ES-I3 (cell line): ENCODE measurements at regions not wholly inside any gene's neighbourhood (a gene's known extent, or its start where the extent isn't known, plus 50 kb on each side); places are given as distances from the start of the nearest gene placed in this dataset.

Source experiments
- H3K36me3 ChIP-seq: 2 replicates; pipeline ENCODE4 v1.6.1; 2013; ENCODE audit warnings: mild to moderate bottlenecking, low read length, control low read depth, moderate library complexity; ENCODE audit not compliant: insufficient read depth
- H3K4me1 ChIP-seq: 2 replicates; pipeline ENCODE4 v1.6.1; 2013; ENCODE audit warnings: mild to moderate bottlenecking, control low read depth, low read length; ENCODE audit not compliant: insufficient read depth
- H3K9ac ChIP-seq: 2 replicates; pipeline ENCODE4 v1.6.1; 2013; ENCODE audit warnings: low read depth, mild to moderate bottlenecking, low read length, moderate library complexity
- H3K9me3 ChIP-seq: 2 replicates; pipeline ENCODE4 v1.6.1; 2013; ENCODE audit warnings: mild to moderate bottlenecking, low read length, moderate library complexity; ENCODE audit not compliant: control insufficient read depth, insufficient read depth

DNA sequence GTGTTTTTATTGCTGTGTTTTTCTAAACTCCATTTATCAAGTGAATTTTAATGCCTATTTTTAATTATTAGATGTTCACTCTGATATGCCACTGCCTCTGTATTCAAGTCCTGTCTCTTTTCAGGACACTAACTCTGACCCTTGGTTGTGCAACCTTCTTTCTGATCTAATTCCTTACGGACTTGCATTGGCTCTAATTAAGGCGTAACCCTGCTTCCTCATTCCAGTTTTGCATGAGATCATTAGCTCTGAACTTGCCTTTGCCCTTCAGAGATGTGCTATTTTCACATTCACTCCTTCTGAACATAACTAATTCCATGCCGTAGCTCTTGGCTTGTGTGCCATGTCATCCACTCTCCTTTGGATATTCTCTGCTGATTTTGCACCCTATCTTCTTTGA is 162.5 kb upstream of the TMEFF2 start:
- H3K4me1 ChIP-seq = no peaks in the 10 kb centered on the region
- H3K9me3 ChIP-seq = no peaks in the 10 kb centered on the region
- H3K36me3 ChIP-seq = no peaks in the 10 kb centered on the region
- no peak overlapping the region for H3K9ac ChIP-seq

DNA sequence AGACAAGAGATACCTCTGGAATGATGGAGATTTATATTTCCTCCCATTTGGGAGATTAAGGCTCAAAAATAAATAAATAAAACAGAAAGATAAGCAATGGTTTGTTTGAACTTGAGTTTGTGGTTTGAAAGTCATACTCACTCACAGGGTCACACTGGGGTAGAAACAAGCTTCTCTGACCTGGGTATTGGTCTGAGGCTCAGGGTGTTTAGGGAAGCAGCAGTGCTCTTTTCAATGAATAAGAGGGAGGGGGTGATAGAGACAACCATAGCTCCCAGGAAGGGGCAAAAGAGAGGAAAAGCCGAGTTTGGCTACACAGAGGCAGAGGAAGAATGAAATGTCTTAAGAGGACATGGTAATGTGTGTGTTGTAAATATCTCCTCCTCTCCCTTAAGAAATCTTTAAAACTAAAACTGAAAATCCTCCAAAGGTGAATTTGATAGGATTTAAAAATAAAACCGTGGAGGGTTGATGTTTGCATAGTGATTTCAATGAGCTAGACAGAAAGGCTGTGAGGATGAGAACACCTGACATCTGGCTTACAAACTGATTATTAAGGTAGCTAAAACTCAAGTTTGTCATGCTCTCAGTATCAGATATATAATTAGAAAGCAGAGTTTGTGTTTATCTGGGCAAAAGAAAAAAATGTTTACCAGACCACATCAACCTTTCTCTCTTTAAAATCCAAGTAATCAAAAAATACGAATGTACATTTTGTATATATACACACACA is 159.9 kb upstream of the TMEFF2 start:
- H3K36me3 ChIP-seq = no peaks in the 10 kb centered on the region
- H3K4me1 ChIP-seq = no peaks in the 10 kb centered on the region
- H3K9ac ChIP-seq = no peak overlapping the region
- H3K9me3 ChIP-seq = no peaks in the 10 kb centered on the region

DNA sequence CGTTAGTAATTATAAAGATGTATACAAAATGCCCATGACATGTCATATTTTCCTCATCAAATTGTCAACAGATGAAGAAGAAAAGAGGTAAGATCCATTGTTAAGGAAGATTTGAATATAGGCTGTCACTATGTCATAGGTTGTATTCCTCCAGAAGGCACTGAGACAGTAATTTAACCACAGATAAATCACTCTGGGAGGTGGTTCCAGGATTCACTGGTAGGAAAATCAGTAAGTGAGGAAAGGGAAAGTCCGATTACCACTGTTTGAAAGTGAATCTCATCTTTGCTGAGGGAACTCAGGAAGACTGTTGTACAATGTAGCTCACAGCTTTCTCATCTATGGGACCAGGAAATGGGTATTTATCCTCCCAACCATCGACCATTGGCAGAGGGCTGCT is 152.8 kb upstream of the TMEFF2 start:
- Histone ChIP-seq H3K4me1 (no peaks in the 10 kb centered on the region), H3K9ac (no peak overlapping the region), H3K9me3 (no peaks in the 10 kb centered on the region), H3K36me3 (no peaks in the 10 kb centered on the region)

DNA sequence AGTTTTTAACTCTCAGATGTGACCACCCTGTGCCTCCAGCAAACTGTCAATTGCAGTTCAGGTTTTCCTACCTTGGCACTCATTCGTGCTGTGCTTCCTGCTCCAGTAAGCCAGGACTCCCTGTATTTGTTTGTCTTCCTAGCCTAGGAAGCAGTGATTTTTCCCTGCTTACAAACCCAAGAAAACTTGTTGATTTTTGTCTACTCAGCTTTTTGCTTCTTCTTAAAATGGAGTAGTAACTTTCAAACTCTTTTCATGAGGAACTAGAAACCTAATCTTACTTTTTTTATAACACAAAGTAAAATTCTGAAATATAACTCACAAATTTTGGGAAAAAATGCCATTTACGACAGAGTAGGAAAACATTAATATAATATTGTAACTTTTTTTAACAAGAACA is 150.6 kb upstream of the TMEFF2 start:
- Histone ChIP-seq H3K9me3 (no peaks in the 10 kb centered on the region), H3K4me1 (no peaks in the 10 kb centered on the region), H3K36me3 (no peaks in the 10 kb centered on the region), H3K9ac (no peak overlapping the region)

DNA sequence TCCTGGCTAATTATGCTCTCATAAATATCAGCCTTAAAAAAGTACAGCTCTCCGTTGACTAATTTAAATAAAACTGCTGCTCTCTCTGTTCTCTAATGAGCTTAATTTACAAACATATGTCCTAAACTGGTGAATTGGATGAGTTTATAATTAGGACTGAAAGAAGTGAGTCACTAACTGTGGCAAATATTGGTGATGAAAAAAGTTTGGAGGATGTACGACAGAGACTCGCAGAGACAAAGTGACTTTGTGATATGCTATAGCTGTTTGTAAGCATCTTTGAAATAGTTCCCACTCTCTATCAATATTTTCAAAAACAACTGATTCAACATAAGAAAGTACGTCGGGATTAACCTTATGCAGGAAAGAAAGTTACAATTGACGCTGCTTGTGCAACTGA is 138.9 kb upstream of the TMEFF2 start:
- Histone ChIP-seq H3K9ac (no peak overlapping the region), H3K36me3 (no peaks in the 10 kb centered on the region), H3K4me1 (no peaks in the 10 kb centered on the region)

DNA sequence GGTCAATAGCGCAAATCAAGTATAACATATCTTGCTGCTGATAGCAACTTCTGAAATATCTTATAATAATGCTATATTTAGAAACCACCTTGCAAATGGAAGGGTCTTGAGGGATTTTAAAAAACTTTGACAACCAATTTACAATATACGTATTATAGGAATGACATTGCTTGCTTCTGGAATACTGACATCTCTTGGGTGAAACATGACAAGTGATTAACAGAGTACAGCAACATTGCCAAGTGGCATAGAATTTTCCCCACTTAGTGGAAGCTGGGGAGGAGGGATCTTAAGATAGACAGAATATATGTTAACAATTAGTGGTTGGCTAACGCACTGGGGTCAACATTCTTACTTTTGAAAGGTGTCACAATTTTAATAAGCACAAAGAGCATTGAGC is 133.6 kb upstream of the TMEFF2 start:
- no peaks in the 10 kb centered on the region for H3K36me3 ChIP-seq
- no peaks in the 10 kb centered on the region for H3K9me3 ChIP-seq
- H3K4me1 ChIP-seq = no peaks in the 10 kb centered on the region
- H3K9ac ChIP-seq = no peak overlapping the region

More for the DNA sequence above, 138.9 kb upstream of the TMEFF2 start:
- H3K9me3 ChIP-seq = no peaks in the 10 kb centered on the region

DNA sequence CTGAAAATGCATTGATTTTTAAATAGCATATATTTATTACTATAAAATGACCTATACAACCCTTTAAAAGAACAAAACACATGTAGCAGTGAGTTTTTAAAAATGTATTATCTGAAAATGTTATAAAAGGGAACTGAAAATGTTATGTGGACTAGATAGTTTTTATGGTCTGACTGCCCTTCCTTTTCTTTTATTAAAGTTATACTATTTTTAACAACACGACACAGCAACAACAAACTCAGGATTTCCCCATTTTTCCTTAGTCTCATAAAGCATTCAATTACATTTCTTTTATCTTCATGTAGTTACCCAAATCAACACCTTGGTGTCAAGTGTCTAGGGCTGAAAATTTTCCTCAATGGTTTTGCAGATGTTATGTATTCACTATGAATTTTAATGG is 132.8 kb upstream of the TMEFF2 start:
- Histone ChIP-seq H3K36me3 (no peaks in the 10 kb centered on the region), H3K4me1 (no peaks in the 10 kb centered on the region), H3K9me3 (no peaks in the 10 kb centered on the region), H3K9ac (no peak overlapping the region)

DNA sequence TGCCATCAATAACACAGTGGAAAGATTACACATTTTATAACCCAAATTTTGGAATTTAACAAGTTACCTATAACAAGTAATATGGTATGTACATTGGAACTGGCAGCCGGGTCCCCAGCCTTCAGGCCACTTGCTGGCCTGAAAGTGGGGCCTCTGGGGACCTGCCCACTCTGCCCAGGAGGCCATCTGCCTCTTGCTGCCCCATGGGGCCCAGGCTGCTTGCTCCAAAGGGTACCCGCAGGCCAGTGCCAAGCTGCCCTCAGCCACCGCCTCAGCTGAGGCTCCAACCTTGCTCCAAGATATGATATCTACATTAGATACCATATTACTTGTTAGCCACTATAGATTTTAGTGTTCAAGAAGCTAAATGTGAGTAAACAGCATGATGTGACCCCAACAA is 120.8 kb upstream of the TMEFF2 start:
- H3K4me1 ChIP-seq = no peaks in the 10 kb centered on the region
- no peaks in the 10 kb centered on the region for H3K36me3 ChIP-seq
- no peak overlapping the region for H3K9ac ChIP-seq
- no peaks in the 10 kb centered on the region for H3K9me3 ChIP-seq

DNA sequence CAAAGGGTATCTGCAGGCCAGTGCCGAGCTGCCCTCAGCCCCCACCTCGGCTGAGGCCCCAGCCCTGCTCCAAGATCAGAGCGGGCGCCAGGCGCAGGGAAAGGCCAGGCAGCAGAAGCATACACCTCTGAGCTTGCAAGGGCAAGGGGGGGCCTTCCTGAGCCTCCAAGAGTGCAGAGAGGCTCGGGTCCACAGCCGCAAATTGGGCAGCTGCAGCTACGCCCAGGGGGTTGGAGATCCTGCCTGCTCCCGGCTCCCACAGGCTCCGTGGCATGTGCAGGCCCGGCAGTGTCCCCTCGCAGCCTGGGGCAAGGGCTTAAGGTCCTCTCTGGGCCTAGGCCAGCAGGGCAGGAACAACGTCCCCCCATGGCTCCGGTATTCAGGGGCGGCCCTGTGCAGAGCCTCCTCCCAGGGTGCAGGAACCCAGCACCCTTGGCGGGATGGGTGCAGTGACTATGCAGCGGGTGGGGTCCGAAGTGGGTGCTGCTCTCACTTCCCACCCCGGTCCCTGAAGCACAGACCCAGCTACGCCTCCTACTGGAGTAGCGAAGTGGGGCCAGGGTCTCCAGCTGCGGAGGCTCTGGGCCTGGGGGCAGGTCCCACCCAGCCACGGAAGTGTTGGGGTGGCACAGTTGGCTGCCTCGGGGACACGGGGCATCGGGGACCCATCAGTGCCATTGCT is 120.2 kb upstream of the TMEFF2 start:
- no peaks in the 10 kb centered on the region for H3K4me1 ChIP-seq
- H3K9ac ChIP-seq = no peak overlapping the region
- no peaks in the 10 kb centered on the region for H3K36me3 ChIP-seq
- H3K9me3 ChIP-seq = no peaks in the 10 kb centered on the region

DNA sequence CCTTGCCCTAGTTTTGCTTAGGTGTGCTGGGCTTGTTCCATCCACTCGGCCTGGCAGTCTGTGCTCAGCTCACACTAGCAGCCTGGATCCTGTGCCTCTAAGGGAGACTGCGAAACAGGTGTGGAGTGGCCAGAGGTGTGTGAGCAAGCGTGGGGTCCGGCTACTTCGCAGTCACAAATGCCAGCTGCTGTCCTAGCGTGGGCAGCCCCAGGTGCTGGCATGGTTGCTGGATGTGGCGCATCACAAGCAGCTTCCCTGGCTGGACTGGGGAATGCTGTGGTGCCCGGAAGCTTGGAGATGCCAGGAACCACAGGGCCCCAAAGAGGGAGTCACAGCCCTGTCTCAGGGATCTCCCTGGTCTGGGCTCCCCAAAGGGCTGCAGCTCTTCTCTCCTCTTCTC is 119.0 kb upstream of the TMEFF2 start:
- H3K36me3 ChIP-seq = no peaks in the 10 kb centered on the region
- no peaks in the 10 kb centered on the region for H3K4me1 ChIP-seq
- no peak overlapping the region for H3K9ac ChIP-seq
- H3K9me3 ChIP-seq = no peaks in the 10 kb centered on the region

DNA sequence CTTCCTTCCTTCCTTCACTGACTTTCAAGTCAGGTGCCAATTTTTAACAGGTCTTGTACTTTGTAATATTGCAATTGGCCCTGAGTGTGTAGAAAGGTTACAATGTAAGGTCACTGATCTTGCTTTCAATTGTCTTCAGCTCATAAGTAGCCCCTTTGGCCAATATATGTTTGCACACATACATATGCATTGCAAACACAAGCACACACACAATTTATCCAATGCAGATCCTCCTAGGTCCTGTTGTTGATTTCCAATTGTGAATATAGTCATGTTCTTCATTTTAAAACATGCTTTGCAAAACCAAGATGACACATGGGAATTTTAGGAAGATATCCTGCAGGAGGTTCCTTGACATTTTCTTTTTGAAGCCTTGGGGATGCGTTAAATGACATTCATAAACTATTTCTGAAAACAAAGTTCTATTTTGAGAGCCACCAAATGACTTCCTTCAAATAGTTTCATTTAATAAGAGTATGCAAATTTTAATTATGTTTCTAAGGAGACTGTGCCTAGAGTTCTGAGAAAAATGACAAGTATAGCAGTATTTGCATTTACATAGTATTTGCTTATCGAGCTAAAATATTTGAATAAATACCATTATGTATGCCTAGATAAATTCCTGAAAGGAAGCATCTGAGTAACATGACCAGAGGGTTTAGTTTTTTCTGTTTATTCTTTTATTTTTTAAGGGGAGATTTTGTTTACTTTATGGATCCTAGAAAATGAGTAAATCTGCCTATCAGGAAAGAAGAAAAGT is 117.1 kb upstream of the TMEFF2 start:
- Histone ChIP-seq H3K36me3 (no peaks in the 10 kb centered on the region), H3K4me1 (no peaks in the 10 kb centered on the region), H3K9ac (no peak overlapping the region), H3K9me3 (no peaks in the 10 kb centered on the region)

DNA sequence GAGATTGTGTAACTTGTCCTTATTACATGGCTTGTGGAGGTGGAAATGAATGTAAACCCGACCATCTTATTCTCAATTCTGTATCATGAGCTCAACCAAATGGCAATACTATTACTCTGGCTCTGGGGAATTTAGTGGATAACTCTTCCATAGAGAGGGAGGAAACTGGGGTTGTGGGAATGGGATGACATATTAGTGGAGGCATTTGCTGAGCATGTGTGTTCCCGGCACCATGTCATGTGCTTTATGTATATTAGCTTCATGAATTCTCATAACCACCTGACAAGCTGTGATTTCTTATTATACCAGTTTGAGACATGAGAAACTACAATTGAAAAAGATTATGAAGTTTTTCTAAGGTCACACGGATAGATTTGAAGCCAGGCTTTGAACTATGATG is 112.8 kb upstream of the TMEFF2 start:
- H3K36me3 ChIP-seq = no peaks in the 10 kb centered on the region
- no peaks in the 10 kb centered on the region for H3K9me3 ChIP-seq
- H3K9ac ChIP-seq = no peak overlapping the region
- no peaks in the 10 kb centered on the region for H3K4me1 ChIP-seq

DNA sequence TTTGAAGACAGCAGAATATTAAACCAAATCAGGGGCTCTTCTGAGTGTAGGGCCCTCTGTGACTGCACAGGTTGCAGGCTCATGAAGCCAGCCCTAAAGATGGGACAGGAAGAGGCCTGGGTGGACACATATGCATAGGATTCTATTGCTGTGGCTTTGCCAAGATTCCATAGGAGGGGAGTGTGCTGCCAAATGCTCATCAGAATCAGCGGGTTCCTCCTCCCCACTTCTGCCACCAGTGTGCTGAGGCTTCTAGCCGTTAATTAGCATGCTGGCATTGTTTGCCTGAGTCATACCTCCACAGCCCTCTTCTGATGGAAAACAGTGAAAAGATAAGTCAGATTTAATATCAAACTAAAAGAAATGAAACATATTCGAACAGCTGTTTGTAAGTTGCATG is 103.9 kb upstream of the TMEFF2 start:
- no peaks in the 10 kb centered on the region for H3K9me3 ChIP-seq
- no peak overlapping the region for H3K9ac ChIP-seq
- no peaks in the 10 kb centered on the region for H3K36me3 ChIP-seq
- no peaks in the 10 kb centered on the region; the same call in 1 of the 2 replicates for H3K4me1 ChIP-seq

DNA sequence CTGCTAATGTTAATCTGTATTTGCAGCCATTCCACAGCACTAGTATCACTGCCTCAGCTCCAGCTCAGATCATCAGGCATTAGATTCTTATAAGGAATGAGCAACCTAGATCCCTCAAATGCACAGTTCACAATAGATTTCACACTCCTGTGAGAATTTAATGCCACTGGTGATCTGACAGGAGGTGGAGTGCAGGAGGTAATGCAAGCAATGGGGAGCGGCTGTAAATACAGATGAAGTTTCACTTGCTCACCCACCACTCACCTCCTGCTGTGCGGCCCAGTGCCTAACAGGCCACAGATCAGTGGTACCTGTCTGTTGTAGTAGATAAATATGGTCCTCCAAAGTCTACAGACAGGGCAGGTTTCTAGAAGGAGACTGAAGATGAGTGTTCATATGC is 97.7 kb upstream of the TMEFF2 start:
- H3K36me3 ChIP-seq = no peaks in the 10 kb centered on the region
- no peak overlapping the region for H3K9ac ChIP-seq
- no peaks in the 10 kb centered on the region for H3K9me3 ChIP-seq
- no peaks in the 10 kb centered on the region for H3K4me1 ChIP-seq

DNA sequence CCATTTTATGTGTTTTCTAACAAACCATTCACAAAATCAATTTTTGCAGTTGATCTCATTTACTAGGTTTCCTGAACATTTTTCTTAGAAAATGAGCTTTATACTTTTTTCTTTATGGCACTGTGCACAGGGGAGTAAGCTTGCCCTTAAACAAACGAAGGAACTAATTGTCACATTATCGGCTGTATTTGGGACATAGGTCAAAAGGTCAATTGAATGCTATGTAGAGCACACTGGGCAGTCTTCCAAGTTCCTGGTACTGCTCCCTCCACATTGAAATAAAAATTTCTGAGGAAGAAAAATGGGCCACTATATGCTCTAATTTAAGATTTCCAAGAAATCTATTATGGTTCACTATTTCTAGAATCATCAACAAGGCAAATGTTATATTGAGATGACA is 93.6 kb upstream of the TMEFF2 start:
- H3K9ac ChIP-seq = no peak overlapping the region
- H3K9me3 ChIP-seq = no peaks in the 10 kb centered on the region
- H3K4me1 ChIP-seq = no peaks in the 10 kb centered on the region
- H3K36me3 ChIP-seq = no peaks in the 10 kb centered on the region
